ENCODE measurements at regions not wholly inside any gene's neighbourhood (a gene's known extent, or its start where the extent isn't known, plus 50 kb on each side); places are given as distances from the start of the nearest gene placed in this dataset.

DNA sequence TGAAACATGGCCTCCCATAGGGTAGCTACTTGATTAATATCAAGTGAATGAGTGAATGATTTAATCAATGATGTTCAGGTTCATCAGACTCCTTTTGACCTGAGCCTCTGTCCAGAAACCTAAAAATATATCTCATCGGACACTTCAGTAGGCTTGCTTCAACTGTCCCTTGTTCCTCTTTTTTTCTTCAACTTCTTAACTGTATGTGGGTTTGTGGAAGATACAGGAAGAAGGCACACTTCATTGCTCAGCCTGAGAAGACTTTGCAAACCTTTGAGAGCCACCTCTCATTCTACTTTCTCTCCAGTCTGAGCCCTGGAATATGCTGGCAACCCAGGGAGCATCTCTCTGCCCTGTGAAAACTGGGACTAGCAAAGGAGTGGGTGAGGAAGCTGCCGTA lies 557.0 kb downstream of the FGF9 start:
- no peak for ATAC-seq
- Histone ChIP-seq H3K9me3 (replicated peaks; ENCODE audit: control insufficient read depth, insufficient read depth, low read depth, low read length) (no peaks in the 10 kb centered on the region), H3K27ac (ENCODE audit: extremely low read depth, low read depth, low read length) (no peak overlapping the region), H3K4me2 (ENCODE audit: insufficient read depth, low read length) (no peak overlapping the region), H3K79me2 (ENCODE audit: control insufficient read depth, insufficient read depth, low read length) (no peaks in the 10 kb centered on the region), H3K4me3 (no peak overlapping the region), H3K36me3 (ENCODE audit: control insufficient read depth, insufficient read depth, low read length) (no peaks in the 10 kb centered on the region), H3K27me3 (ENCODE audit: control insufficient read depth in 2 of 2, insufficient read depth in 2 of 2, low read length in 2 of 2) (peaks cover 0 to 3% of the 10 kb centered on the region in 2 experiments; a peak in 1 of 5 replicates), H3K4me1 (replicated peaks in 1 of 2; ENCODE audit: control insufficient read depth in 2 of 2, insufficient read depth in 2 of 2, low read length in 2 of 2) (no peaks in the 10 kb centered on the region), H4K20me1 (replicated peaks; ENCODE audit: control insufficient read depth, insufficient read depth, low read length) (no peaks in the 10 kb centered on the region), H3K9me1 (ENCODE audit: control insufficient read depth, insufficient read depth, low read length) (no peaks in the 10 kb centered on the region), H2AFZ (ENCODE audit: low read depth, low read length) (no peak overlapping the region), H3K9ac (ENCODE audit: insufficient read depth in 1 of 2, low read depth in 2 of 2, low read length in 2 of 2) (no peak overlapping the region)
- CTCF ChIA-PET (ENCODE audit: low intra/inter-chr PET ratio) = no interaction called here
- DNase-seq (ENCODE audit: extremely low read depth in 1 of 4, low spot score in 3 of 4) = no peak
- in situ Hi-C loops (cut with MboI) = no loop called here
- intact Hi-C loops (cut with micrococcal nuclease) = no loop called here
- TF ChIP-seq, protein P1, sequence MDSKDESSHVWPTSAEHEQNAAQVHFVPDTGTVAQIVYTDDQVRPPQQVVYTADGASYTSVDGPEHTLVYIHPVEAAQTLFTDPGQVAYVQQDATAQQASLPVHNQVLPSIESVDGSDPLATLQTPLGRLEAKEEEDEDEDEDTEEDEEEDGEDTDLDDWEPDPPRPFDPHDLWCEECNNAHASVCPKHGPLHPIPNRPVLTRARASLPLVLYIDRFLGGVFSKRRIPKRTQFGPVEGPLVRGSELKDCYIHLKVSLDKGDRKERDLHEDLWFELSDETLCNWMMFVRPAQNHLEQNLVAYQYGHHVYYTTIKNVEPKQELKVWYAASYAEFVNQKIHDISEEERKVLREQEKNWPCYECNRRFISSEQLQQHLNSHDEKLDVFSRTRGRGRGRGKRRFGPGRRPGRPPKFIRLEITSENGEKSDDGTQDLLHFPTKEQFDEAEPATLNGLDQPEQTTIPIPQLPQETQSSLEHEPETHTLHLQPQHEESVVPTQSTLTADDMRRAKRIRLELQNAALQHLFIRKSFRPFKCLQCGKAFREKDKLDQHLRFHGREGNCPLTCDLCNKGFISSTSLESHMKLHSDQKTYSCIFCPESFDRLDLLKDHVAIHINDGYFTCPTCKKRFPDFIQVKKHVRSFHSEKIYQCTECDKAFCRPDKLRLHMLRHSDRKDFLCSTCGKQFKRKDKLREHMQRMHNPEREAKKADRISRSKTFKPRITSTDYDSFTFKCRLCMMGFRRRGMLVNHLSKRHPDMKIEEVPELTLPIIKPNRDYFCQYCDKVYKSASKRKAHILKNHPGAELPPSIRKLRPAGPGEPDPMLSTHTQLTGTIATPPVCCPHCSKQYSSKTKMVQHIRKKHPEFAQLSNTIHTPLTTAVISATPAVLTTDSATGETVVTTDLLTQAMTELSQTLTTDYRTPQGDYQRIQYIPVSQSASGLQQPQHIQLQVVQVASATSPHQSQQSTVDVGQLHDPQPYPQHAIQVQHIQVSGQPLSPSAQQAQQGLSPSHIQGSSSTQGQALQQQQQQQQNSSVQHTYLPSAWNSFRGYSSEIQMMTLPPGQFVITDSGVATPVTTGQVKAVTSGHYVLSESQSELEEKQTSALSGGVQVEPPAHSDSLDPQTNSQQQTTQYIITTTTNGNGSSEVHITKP (IDR thresholded peaks at IDR 0.05; ENCODE audit: partially characterized antibody) = no peak
- no peak for TF ChIP-seq HIVEP1 (CRISPR knock-in tag; IDR thresholded peaks at IDR 0.05)
- TF ChIP-seq, protein P2, sequence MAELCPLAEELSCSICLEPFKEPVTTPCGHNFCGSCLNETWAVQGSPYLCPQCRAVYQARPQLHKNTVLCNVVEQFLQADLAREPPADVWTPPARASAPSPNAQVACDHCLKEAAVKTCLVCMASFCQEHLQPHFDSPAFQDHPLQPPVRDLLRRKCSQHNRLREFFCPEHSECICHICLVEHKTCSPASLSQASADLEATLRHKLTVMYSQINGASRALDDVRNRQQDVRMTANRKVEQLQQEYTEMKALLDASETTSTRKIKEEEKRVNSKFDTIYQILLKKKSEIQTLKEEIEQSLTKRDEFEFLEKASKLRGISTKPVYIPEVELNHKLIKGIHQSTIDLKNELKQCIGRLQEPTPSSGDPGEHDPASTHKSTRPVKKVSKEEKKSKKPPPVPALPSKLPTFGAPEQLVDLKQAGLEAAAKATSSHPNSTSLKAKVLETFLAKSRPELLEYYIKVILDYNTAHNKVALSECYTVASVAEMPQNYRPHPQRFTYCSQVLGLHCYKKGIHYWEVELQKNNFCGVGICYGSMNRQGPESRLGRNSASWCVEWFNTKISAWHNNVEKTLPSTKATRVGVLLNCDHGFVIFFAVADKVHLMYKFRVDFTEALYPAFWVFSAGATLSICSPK (IDR thresholded peaks at IDR 0.05; ENCODE audit: borderline replicate concordance) = no peak
- TF ChIP-seq ZNF766 (CRISPR knock-in tag; conservative IDR thresholded peaks at IDR 0.05) = no peak
- BruUV-seq (replicated peaks) = no TSS peak
- WGBS (ENCODE audit: insufficient coverage, low coverage, missing lambda C conversion rate) = 12% methylated on average over 2 of the region's 2 CpGs
- no peak for FAIRE-seq
- POLR2A ChIA-PET = no interaction called here
